ENCODE measurements at regions not wholly inside any gene's neighbourhood (a gene's known extent, or its start where the extent isn't known, plus 50 kb on each side); places are given as distances from the start of the nearest gene placed in this dataset.

DNA sequence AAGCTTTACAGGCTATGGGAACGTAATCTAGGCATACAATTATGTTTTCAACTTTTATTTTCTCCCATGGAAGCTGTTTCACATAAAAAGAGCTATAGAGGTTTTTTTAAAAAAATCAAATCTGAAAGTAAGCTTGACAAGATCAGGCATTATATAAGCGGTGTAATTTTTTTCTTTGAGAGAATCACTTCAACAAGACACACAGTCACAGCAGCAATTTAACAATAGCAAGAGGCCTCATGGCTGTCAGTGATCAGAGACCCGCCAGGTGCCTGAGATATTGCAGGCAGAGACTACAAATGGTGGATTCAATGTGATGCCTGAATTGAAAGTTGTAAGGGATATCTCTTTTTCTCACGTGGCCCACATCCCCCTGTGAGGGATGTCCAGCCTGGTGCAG lies 270.5 kb upstream of the TBC1D5 start:
- DNase-seq (ENCODE audit: low read depth in 1 of 2, low spot score in 1 of 2), result no peak
- H3K27me3 ChIP-seq (ENCODE audit: insufficient read depth, poor library complexity, severe bottlenecking), result no peaks in the 10 kb centered on the region
- H3K4me3 ChIP-seq (replicated peaks; ENCODE audit: insufficient read depth, low read length), result no peak overlapping the region
- no peak overlapping the region for H3K27ac ChIP-seq (replicated peaks)
- TF ChIP-seq, protein P1, sequence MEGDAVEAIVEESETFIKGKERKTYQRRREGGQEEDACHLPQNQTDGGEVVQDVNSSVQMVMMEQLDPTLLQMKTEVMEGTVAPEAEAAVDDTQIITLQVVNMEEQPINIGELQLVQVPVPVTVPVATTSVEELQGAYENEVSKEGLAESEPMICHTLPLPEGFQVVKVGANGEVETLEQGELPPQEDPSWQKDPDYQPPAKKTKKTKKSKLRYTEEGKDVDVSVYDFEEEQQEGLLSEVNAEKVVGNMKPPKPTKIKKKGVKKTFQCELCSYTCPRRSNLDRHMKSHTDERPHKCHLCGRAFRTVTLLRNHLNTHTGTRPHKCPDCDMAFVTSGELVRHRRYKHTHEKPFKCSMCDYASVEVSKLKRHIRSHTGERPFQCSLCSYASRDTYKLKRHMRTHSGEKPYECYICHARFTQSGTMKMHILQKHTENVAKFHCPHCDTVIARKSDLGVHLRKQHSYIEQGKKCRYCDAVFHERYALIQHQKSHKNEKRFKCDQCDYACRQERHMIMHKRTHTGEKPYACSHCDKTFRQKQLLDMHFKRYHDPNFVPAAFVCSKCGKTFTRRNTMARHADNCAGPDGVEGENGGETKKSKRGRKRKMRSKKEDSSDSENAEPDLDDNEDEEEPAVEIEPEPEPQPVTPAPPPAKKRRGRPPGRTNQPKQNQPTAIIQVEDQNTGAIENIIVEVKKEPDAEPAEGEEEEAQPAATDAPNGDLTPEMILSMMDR (IDR thresholded peaks at IDR 0.05; ENCODE audit: insufficient read depth, low read length), result no peak
- TF ChIP-seq, protein P2, sequence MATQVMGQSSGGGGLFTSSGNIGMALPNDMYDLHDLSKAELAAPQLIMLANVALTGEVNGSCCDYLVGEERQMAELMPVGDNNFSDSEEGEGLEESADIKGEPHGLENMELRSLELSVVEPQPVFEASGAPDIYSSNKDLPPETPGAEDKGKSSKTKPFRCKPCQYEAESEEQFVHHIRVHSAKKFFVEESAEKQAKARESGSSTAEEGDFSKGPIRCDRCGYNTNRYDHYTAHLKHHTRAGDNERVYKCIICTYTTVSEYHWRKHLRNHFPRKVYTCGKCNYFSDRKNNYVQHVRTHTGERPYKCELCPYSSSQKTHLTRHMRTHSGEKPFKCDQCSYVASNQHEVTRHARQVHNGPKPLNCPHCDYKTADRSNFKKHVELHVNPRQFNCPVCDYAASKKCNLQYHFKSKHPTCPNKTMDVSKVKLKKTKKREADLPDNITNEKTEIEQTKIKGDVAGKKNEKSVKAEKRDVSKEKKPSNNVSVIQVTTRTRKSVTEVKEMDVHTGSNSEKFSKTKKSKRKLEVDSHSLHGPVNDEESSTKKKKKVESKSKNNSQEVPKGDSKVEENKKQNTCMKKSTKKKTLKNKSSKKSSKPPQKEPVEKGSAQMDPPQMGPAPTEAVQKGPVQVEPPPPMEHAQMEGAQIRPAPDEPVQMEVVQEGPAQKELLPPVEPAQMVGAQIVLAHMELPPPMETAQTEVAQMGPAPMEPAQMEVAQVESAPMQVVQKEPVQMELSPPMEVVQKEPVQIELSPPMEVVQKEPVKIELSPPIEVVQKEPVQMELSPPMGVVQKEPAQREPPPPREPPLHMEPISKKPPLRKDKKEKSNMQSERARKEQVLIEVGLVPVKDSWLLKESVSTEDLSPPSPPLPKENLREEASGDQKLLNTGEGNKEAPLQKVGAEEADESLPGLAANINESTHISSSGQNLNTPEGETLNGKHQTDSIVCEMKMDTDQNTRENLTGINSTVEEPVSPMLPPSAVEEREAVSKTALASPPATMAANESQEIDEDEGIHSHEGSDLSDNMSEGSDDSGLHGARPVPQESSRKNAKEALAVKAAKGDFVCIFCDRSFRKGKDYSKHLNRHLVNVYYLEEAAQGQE (IDR thresholded peaks at IDR 0.05; ENCODE audit: insufficient replicate concordance, low read depth), result no peak
- TF ChIP-seq SPI1 (IDR thresholded peaks at IDR 0.05; ENCODE audit: borderline replicate concordance, low read depth) (no peak), GABPA (IDR thresholded peaks at IDR 0.05; ENCODE audit: low read depth) (no peak), POLR2AphosphoS5 (IDR thresholded peaks at IDR 0.05; ENCODE audit: low read depth) (no peak)

DNA sequence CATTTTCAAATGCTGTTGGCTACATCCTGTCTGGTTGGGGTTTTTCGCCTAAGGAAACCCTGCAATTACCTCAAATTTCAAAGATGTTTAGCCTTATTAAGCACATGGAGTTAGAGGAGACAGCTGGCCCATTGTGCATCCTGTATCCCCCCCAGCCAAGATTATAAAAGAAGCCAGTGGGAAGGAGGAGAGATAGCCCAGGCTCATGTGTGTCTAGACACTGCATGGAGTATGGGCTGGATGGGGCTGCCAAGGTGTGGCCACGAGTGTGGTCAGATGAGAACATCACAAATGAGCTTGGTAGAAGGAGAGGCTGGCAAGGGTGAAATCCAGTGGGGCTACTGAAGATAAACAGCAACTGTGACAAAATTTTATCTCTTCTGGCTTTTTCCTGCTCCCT lies 270.0 kb upstream of the TBC1D5 start:
- DNase-seq (ENCODE audit: low read depth in 1 of 2, low spot score in 1 of 2), result no peak
- H3K27me3 ChIP-seq (ENCODE audit: insufficient read depth, poor library complexity, severe bottlenecking), result no peaks in the 10 kb centered on the region
- TF ChIP-seq, protein P1 (IDR thresholded peaks at IDR 0.05; ENCODE audit: insufficient read depth, low read length), result no peak
- no peak for TF ChIP-seq POLR2AphosphoS5 (IDR thresholded peaks at IDR 0.05; ENCODE audit: low read depth)
- TF ChIP-seq, protein P2 (IDR thresholded peaks at IDR 0.05; ENCODE audit: insufficient replicate concordance, low read depth), result no peak
- TF ChIP-seq SPI1 (IDR thresholded peaks at IDR 0.05; ENCODE audit: borderline replicate concordance, low read depth), result no peak
- no peak for TF ChIP-seq GABPA (IDR thresholded peaks at IDR 0.05; ENCODE audit: low read depth)
- H3K4me3 ChIP-seq (replicated peaks; ENCODE audit: insufficient read depth, low read length), result no peak overlapping the region
- no peak overlapping the region for H3K27ac ChIP-seq (replicated peaks)

DNA sequence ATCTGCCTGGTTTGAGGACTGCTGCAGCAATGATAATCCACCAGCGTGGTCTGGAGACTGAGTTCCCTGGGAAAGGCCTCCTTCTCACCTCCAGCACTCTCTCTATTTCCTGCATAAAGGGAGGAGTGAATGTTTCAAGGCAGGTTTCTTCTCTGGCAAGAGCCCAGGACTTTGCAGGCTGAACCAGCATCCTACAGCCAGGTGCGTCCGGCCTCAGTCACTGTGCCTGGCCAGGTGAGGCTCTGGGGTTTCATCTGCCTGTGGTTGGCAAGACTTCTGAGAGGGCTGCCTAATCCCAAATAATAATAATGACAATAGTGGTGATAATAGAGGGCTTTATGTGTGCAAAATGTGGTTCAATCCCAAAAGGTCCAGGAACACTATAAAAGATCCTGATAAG lies 269.0 kb upstream of the TBC1D5 start:
- H3K27ac ChIP-seq (replicated peaks), result no peak overlapping the region
- no peaks in the 10 kb centered on the region for H3K27me3 ChIP-seq (ENCODE audit: insufficient read depth, poor library complexity, severe bottlenecking)
- no peak overlapping the region for H3K4me3 ChIP-seq (replicated peaks; ENCODE audit: insufficient read depth, low read length)

More for the DNA sequence above, 269.0 kb upstream of the TBC1D5 start:
- TF ChIP-seq, protein P1 (IDR thresholded peaks at IDR 0.05; ENCODE audit: insufficient read depth, low read length), result no peak
- TF ChIP-seq GABPA (IDR thresholded peaks at IDR 0.05; ENCODE audit: low read depth) (no peak), POLR2AphosphoS5 (IDR thresholded peaks at IDR 0.05; ENCODE audit: low read depth) (no peak), SPI1 (IDR thresholded peaks at IDR 0.05; ENCODE audit: borderline replicate concordance, low read depth) (no peak)
- TF ChIP-seq, protein P2 (IDR thresholded peaks at IDR 0.05; ENCODE audit: insufficient replicate concordance, low read depth), result no peak
- no peak for DNase-seq (ENCODE audit: low read depth in 1 of 2, low spot score in 1 of 2)

Data from HL-60 (cell line).